Suprapubic skin (tissue), 4 donors: ENCODE measurements at regions not wholly inside any gene's neighbourhood (a gene's known extent, or its start where the extent isn't known, plus 50 kb on each side); places are given as distances from the start of the nearest gene placed in this dataset.
"Not testable (repeated sequence)": the region's sequence is repeated elsewhere in the genome, so short reads cannot be mapped to it uniquely, and the experiment has no call there.

Experiments
- DNase-seq, 2 donors: peaks; one replicate each; pipeline ENCODE4 v3.0.0-alpha.2; 2019; ENCODE audit warnings: low spot score in 2 of 2
- H3K27ac ChIP-seq: fragments of 200-600 bp; sonication (generic); one replicate; pipeline ENCODE4 v1.5.1; 2019
- H3K27me3 ChIP-seq: fragments of 200-600 bp; sonication (generic); one replicate; pipeline ENCODE4 v1.5.1; 2019
- H3K36me3 ChIP-seq: fragments of 200-600 bp; sonication (generic); one replicate; pipeline ENCODE4 v1.5.1; 2019
- H3K4me1 ChIP-seq: fragments of 200-600 bp; sonication (generic); one replicate; pipeline ENCODE4 v1.5.1; 2019
- H3K4me3 ChIP-seq: fragments of 200-600 bp; sonication (generic); one replicate; pipeline ENCODE4 v1.5.1; 2019; ENCODE audit warnings: mild to moderate bottlenecking
- H3K9me3 ChIP-seq: fragments of 200-600 bp; sonication (generic); one replicate; pipeline ENCODE4 v1.5.1; 2019
- EP300 ChIP-seq: sonication (generic); formaldehyde crosslinking; IDR thresholded peaks from one replicate; pipeline ENCODE4 v1.6.1; 2017; ENCODE audit warnings: antibody characterized with exemption
- POLR2A ChIP-seq, 2 donors: fragments of 450-650 bp; IDR thresholded peaks; one replicate each; pipeline ENCODE4 v1.6.1; 2017; ENCODE audit warnings: antibody characterized with exemption in 2 of 2, mild to moderate bottlenecking in 2 of 2, moderate library complexity in 2 of 2
- POLR2AphosphoS5 ChIP-seq, 3 donors: sonication (generic); formaldehyde crosslinking; IDR thresholded peaks; one replicate each; pipeline ENCODE4 v1.6.1; 2017; ENCODE audit warnings: antibody characterized with exemption in 3 of 3
- WGBS: methylation state at CpG from one replicate; pipeline ENCODE4 v1.1.5; 2018; 5-methylcytosine and 5-hydroxymethylcytosine counted together
- TF ChIP-seq, protein P1 (sequence below), 2 donors: fragments of 200-600 bp in 1 of 2; fragments of 450-650 bp in 1 of 2; sonication (generic) in 1 of 2; IDR thresholded peaks; one replicate each; pipeline ENCODE4 v1.5.1; 2016 to 2019; ENCODE audit warnings: antibody characterized with exemption in 2 of 2, mild to moderate bottlenecking in 1 of 2, moderate library complexity in 1 of 2

GRCh38 chr16:63655846-63656245, 1466.0 kb downstream of the CDH11 start:
- DNase-seq = no peak
- TF ChIP-seq POLR2A (IDR thresholded peaks at IDR 0.05) (no peak), POLR2AphosphoS5 (IDR thresholded peaks at IDR 0.05) (no peak), EP300 (no peak)
- TF ChIP-seq, protein P1, sequence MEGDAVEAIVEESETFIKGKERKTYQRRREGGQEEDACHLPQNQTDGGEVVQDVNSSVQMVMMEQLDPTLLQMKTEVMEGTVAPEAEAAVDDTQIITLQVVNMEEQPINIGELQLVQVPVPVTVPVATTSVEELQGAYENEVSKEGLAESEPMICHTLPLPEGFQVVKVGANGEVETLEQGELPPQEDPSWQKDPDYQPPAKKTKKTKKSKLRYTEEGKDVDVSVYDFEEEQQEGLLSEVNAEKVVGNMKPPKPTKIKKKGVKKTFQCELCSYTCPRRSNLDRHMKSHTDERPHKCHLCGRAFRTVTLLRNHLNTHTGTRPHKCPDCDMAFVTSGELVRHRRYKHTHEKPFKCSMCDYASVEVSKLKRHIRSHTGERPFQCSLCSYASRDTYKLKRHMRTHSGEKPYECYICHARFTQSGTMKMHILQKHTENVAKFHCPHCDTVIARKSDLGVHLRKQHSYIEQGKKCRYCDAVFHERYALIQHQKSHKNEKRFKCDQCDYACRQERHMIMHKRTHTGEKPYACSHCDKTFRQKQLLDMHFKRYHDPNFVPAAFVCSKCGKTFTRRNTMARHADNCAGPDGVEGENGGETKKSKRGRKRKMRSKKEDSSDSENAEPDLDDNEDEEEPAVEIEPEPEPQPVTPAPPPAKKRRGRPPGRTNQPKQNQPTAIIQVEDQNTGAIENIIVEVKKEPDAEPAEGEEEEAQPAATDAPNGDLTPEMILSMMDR (IDR thresholded peaks at IDR 0.05) = no peak
- H3K4me3 ChIP-seq = no peak overlapping the region
- no peak overlapping the region for H3K27ac ChIP-seq
- no peaks in the 10 kb centered on the region for H3K27me3 ChIP-seq
- no peaks in the 10 kb centered on the region for H3K9me3 ChIP-seq
- no peaks in the 10 kb centered on the region for H3K4me1 ChIP-seq
- WGBS = 61% methylated on average over 4 of the region's 4 CpGs
- no peaks in the 10 kb centered on the region for H3K36me3 ChIP-seq

DNA sequence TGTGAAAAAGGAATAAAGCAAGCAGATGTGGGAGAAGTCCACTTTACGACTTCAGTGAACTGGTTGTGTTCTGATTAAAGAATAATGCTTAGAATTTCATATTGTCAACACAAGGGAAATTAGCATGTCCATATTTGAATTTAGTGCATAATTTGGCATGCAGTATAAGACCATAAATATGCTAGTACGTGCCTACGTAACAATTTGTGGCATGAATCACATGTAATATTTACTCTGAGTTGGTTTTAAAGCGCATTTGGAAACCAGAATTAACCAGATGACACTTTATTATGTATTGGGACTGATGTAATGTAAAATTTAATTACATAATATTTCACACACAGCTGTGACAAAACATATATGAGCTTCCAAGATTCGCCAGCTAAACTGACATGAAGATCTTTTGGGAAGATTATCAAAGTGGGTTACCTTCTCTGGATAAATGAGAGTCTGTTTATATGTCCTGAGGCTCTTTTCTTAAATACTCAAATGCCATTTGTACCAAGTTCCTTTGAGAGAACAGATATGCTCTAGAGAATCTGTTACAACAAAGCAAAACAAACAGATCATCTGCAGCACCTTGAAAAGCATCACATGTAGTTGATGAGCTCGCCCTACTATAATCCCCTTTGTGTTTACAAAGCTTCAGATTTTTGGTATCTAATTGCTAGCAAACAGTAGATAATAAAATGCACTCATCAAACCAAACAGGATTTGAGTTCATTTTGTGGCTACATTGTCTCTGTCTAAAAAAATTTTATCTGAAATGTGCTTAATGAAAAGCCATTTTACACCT, 1468.6 kb downstream of the CDH11 start:
- H3K9me3 ChIP-seq = no peaks in the 10 kb centered on the region
- 36% methylated on average over 6 of the region's 6 CpGs for WGBS
- TF ChIP-seq POLR2AphosphoS5 (IDR thresholded peaks at IDR 0.05) = no peak
- TF ChIP-seq POLR2A (IDR thresholded peaks at IDR 0.05) = no peak
- no peak for TF ChIP-seq EP300
- H3K27me3 ChIP-seq = no peaks in the 10 kb centered on the region
- no peak overlapping the region for H3K4me3 ChIP-seq
- no peaks in the 10 kb centered on the region for H3K4me1 ChIP-seq
- no peak for DNase-seq
- H3K27ac ChIP-seq = no peak overlapping the region
- no peaks in the 10 kb centered on the region for H3K36me3 ChIP-seq

DNA sequence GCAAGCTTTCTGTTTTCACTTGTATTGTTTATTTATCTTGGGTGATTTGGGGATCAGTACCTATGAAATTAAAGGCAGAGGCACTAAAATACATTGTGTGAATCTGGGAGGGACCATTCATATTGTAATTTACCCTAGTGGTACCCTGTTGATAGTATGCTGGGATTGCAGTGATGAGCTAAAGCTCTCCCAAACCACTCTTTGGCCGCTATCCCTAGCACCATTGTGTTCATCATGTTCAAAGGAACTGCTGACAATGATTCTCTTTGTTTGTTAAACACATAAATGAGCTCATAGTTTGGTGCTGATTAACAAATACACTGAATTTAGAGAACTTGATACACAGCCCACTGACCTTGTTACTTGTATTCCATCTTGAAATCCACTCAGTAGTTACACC, 1469.8 kb downstream of the CDH11 start:
- Histone ChIP-seq H3K4me3 (no peak overlapping the region), H3K9me3 (no peaks in the 10 kb centered on the region), H3K27me3 (no peaks in the 10 kb centered on the region), H3K27ac (no peak overlapping the region), H3K4me1 (no peaks in the 10 kb centered on the region), H3K36me3 (no peaks in the 10 kb centered on the region)
- no peak for DNase-seq
- 72% methylated on average over 1 of the region's 1 CpG for WGBS
- TF ChIP-seq EP300 (no peak), POLR2AphosphoS5 (IDR thresholded peaks at IDR 0.05) (no peak), POLR2A (IDR thresholded peaks at IDR 0.05) (no peak)
- TF ChIP-seq, protein P1 (IDR thresholded peaks at IDR 0.05) = no peak

DNA sequence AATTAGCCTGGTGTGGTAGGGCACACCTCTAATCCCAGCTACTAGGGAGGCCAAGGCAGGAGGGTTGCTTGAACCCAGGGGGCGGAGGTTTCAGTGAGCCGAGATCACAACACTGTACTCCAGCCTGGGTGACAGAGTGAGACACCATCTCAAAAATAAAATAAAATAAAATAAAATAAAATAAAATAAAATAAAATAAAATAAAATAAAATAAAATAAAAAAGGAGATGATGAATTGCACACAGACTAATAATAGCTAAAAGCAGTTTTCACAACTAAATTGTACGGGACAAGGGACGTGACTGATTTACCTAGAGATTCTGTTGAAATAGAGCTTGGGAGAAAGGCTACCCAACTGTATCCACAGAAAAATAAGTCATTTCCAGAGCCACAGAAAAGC, 1471.3 kb downstream of the CDH11 start:
- no peaks in the 10 kb centered on the region for H3K4me1 ChIP-seq
- no peaks in the 10 kb centered on the region for H3K9me3 ChIP-seq
- TF ChIP-seq EP300 = no peak
- TF ChIP-seq POLR2A (IDR thresholded peaks at IDR 0.05) = no peak
- TF ChIP-seq, protein P1 (IDR thresholded peaks at IDR 0.05) = no peak
- no peak for TF ChIP-seq POLR2AphosphoS5 (IDR thresholded peaks at IDR 0.05)
- no peak overlapping the region for H3K4me3 ChIP-seq
- H3K27ac ChIP-seq = no peak overlapping the region
- H3K36me3 ChIP-seq = no peaks in the 10 kb centered on the region
- 100% methylated on average over 4 of the region's 4 CpGs for WGBS
- no peak for DNase-seq
- no peaks in the 10 kb centered on the region for H3K27me3 ChIP-seq

DNA sequence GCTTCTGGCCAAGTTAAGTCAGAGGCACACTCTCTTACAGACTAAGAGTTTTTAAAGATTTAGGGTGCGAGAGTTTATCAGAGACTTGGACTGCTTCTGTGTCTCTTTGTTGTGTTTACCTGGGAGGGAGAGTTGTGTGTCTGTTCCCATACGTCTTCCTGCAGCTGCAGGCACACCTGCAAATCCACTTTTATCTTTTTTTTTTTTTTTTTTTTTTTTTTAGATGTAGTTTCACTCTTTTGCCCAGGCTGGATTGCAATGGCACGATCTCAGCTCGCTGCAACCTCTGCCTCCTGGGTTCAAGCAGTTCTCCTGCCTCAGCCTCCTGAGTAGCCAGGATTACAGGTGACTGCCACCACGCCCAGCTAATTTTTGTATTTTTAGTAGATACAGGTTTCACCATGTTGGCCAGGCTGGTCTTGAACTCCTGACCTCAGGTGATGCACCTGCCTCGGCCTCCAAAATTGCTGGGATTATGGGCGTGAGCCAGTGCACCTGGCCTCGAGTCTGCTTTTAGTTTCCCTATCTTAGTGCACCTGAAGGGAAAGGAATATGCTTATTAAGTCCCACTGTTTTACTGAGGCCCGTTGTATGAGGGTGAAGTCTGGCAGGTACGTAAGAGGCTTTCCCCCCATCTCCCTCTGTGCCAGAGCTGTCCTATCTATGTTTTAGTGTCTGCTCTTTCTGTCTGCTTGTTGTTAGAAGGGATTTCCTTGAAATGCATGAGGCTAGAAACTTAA, 1488.0 kb downstream of the CDH11 start:
- not testable (repeated sequence) for H3K27ac ChIP-seq, H3K27me3 ChIP-seq, H3K4me1 ChIP-seq, H3K36me3 ChIP-seq, H3K4me3 ChIP-seq, H3K9me3 ChIP-seq, DNase-seq
- 85% methylated on average over 10 of the region's 10 CpGs for WGBS

GRCh38 chr16:63629272-63629671, 1492.6 kb downstream of the CDH11 start:
- no peak overlapping the region for H3K4me3 ChIP-seq
- H3K9me3 ChIP-seq = no peaks in the 10 kb centered on the region
- H3K27ac ChIP-seq = no peak overlapping the region
- H3K27me3 ChIP-seq = no peaks in the 10 kb centered on the region
- no peaks in the 10 kb centered on the region for H3K36me3 ChIP-seq
- no peaks in the 10 kb centered on the region for H3K4me1 ChIP-seq
- no peak for DNase-seq
- no peak for TF ChIP-seq POLR2A (IDR thresholded peaks at IDR 0.05)
- TF ChIP-seq, protein P1 (IDR thresholded peaks at IDR 0.05) = no peak
- no peak for TF ChIP-seq EP300
- no peak for TF ChIP-seq POLR2AphosphoS5 (IDR thresholded peaks at IDR 0.05)
